Nephron progenitor cell (in vitro differentiated cells): ENCODE measurements at regions not wholly inside any gene's neighbourhood (a gene's known extent, or its start where the extent isn't known, plus 50 kb on each side); places are given as distances from the start of the nearest gene placed in this dataset.

ENCODE experiments used
- DNase-seq: peaks from one replicate; pipeline ENCODE4 v3.0.0; 2021
- H3K27ac Mint-ChIP-seq: 2 replicates; pipeline ENCODE4 v1.8.0; 2021; ENCODE audit warnings: mild to moderate bottlenecking, moderate library complexity, mixed read lengths
- H3K27me3 Mint-ChIP-seq: 2 replicates; pipeline ENCODE4 v1.8.0; 2021; ENCODE audit warnings: mild to moderate bottlenecking, low read depth, mixed read lengths; ENCODE audit not compliant: poor library complexity
- H3K36me3 Mint-ChIP-seq: 2 replicates; pipeline ENCODE4 v1.8.0; 2021; ENCODE audit warnings: low read depth, mixed read lengths
- H3K4me1 Mint-ChIP-seq: 2 replicates; pipeline ENCODE4 v1.8.0; 2021; ENCODE audit warnings: mixed read lengths
- H3K4me3 Mint-ChIP-seq: 2 replicates; pipeline ENCODE4 v1.8.0; 2021; ENCODE audit warnings: mild to moderate bottlenecking, moderate library complexity, mixed read lengths
- H3K9me3 Mint-ChIP-seq: 2 replicates; pipeline ENCODE4 v1.8.0; 2021; ENCODE audit warnings: mild to moderate bottlenecking, moderate library complexity, mixed read lengths
- TF ChIP-seq, protein P1 (sequence below): fragments of 200-600 bp; sonication (generic); IDR thresholded peaks from 2 replicates; pipeline ENCODE4 v1.5.0; 2021; ENCODE audit warnings: antibody characterized with exemption

DNA sequence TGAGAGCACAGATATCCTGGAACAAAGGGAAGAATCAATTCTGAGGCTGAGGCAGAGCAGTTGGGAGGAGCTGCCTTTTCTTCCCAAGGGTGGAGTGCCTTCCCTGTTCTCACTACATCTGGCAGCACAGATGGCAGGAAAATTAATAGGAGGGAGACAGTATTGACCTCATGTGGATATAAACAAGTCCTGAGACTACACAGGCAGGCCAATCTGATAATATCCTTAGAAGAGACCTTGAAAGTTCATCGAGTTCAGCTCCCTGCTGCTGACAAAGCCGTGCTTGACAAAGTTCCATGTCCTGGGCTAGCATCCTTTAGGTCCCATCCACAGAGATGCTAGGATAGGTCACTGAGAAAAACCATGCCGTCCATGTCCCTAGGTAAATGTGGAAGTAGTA lies 1451.5 kb downstream of the EFNB2 start:
- Mint-ChIP-seq H3K4me3 (no peak overlapping the region), H3K9me3 (no peaks in the 10 kb centered on the region), H3K27ac (no peak overlapping the region), H3K4me1 (peaks cover 11% of the 10 kb centered on the region), H3K27me3 (no peaks in the 10 kb centered on the region), H3K36me3 (no peaks in the 10 kb centered on the region)
- DNase-seq = no peak
- TF ChIP-seq, protein P1, sequence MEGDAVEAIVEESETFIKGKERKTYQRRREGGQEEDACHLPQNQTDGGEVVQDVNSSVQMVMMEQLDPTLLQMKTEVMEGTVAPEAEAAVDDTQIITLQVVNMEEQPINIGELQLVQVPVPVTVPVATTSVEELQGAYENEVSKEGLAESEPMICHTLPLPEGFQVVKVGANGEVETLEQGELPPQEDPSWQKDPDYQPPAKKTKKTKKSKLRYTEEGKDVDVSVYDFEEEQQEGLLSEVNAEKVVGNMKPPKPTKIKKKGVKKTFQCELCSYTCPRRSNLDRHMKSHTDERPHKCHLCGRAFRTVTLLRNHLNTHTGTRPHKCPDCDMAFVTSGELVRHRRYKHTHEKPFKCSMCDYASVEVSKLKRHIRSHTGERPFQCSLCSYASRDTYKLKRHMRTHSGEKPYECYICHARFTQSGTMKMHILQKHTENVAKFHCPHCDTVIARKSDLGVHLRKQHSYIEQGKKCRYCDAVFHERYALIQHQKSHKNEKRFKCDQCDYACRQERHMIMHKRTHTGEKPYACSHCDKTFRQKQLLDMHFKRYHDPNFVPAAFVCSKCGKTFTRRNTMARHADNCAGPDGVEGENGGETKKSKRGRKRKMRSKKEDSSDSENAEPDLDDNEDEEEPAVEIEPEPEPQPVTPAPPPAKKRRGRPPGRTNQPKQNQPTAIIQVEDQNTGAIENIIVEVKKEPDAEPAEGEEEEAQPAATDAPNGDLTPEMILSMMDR = no peak

GRCh38 chr13:105074755-105075154 lies 1460.7 kb downstream of the EFNB2 start:
- DNase-seq = no peak
- Mint-ChIP-seq H3K36me3 (no peaks in the 10 kb centered on the region), H3K27me3 (no peaks in the 10 kb centered on the region), H3K9me3 (peaks cover 5% of the 10 kb centered on the region), H3K4me3 (no peak overlapping the region), H3K27ac (no peak overlapping the region), H3K4me1 (no peaks in the 10 kb centered on the region)
- TF ChIP-seq, protein P1 = no peak

DNA sequence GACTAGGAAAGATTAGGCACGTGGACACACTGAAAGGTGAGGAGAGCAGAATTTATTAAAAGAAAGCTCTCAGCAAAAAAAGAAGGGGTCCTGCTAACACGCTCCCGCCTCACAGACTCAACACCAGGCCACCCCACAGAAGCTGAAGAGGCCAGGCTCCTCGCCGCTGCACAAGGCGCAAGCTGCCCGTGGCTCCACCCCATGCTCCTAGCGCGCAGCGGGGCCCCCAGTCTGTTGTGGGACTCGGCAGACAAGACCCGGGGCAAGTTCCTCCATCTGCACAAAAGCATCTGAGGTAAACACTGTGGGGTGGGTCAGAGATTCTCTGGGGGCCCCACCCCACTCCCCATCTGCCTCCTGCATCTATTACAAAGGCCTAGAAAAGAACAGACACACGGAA lies 1462.4 kb downstream of the EFNB2 start:
- DNase-seq = no peak
- Mint-ChIP-seq H3K9me3 (peaks cover 5% of the 10 kb centered on the region), H3K27me3 (no peaks in the 10 kb centered on the region), H3K36me3 (no peaks in the 10 kb centered on the region), H3K4me3 (no peak overlapping the region), H3K4me1 (no peaks in the 10 kb centered on the region), H3K27ac (no peak overlapping the region)
- TF ChIP-seq, protein P1 = no peak

DNA sequence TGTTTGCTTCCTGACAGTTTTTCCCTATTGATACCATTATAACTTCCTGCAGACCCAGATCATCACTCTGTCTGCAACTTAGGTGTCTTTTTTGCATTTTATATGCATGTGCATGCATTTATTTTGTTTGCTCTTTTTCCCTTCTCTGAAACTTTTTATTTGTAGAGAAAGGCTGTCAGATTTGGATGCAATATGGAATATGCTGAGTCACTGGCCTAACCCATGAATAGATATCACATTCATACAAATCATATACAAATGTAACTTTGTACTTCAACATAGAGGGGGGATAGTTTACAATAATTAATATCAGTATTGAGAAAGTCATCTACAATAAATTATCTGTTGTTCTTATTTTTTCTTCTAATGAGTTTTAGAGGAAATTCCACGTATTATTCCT lies 1465.0 kb downstream of the EFNB2 start:
- no peak overlapping the region for H3K27ac Mint-ChIP-seq
- no peak overlapping the region for H3K4me3 Mint-ChIP-seq
- TF ChIP-seq, protein P1 = no peak
- no peaks in the 10 kb centered on the region for H3K4me1 Mint-ChIP-seq
- no peak for DNase-seq
- H3K9me3 Mint-ChIP-seq = peaks cover 5% of the 10 kb centered on the region
- H3K36me3 Mint-ChIP-seq = no peaks in the 10 kb centered on the region
- H3K27me3 Mint-ChIP-seq = no peaks in the 10 kb centered on the region

DNA sequence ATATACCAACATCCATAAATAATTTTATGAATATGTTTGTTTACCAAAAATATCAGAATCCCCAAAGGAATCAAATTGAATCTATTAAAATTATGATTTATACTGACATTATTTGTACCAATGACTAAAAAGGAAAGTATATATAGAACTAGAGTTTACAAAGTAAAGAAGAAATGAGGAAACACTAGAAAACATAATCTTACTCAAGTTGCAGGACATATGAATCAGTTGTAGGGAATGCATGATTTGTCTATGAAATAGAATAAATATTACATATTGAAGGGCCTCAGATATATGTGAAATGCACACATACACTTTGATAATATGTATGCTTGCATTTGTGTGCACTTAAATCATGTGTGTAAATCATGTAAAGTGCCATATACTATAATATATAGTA lies 1466.4 kb downstream of the EFNB2 start:
- Mint-ChIP-seq H3K9me3 (peaks cover 5% of the 10 kb centered on the region), H3K27me3 (no peaks in the 10 kb centered on the region), H3K27ac (no peak overlapping the region), H3K36me3 (no peaks in the 10 kb centered on the region), H3K4me3 (no peak overlapping the region), H3K4me1 (no peaks in the 10 kb centered on the region)
- no peak for DNase-seq
- TF ChIP-seq, protein P1 = no peak

DNA sequence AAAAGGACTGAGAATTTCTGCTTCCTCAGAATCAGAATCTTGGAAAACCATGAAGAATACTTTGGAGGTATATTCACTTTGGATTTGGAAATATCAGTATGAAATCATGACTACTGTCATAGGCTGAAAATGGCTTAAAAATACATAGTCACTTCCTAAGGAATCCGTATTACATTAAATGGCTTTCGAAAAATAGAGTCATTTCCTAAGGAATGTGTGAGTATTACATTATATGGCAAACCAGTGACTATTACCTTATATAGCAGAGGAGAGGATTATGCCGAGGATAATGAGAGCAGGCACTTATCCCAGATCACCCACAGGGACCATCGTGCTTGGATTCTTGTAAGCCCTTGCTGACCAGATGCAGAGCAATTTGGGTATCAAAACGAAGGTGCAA lies 1471.8 kb downstream of the EFNB2 start:
- DNase-seq = no peak
- H3K36me3 Mint-ChIP-seq = no peaks in the 10 kb centered on the region
- no peaks in the 10 kb centered on the region for H3K9me3 Mint-ChIP-seq
- H3K27ac Mint-ChIP-seq = no peak overlapping the region
- no peak overlapping the region for H3K4me3 Mint-ChIP-seq
- no peaks in the 10 kb centered on the region for H3K4me1 Mint-ChIP-seq
- no peaks in the 10 kb centered on the region for H3K27me3 Mint-ChIP-seq
- TF ChIP-seq, protein P1 = no peak
